Stimulated activated naive CD4-positive, alpha-beta T cell treated with Interleukin-2 at 50 U/mL for 16 hours (primary cell): ENCODE measurements at regions not wholly inside any gene's neighbourhood (a gene's known extent, or its start where the extent isn't known, plus 50 kb on each side); places are given as distances from the start of the nearest gene placed in this dataset.

ENCODE experiments used
- DNase-seq: peaks from one replicate; lab custom pipeline; 2025; lab: John Stamatoyannopoulos, UW

DNA sequence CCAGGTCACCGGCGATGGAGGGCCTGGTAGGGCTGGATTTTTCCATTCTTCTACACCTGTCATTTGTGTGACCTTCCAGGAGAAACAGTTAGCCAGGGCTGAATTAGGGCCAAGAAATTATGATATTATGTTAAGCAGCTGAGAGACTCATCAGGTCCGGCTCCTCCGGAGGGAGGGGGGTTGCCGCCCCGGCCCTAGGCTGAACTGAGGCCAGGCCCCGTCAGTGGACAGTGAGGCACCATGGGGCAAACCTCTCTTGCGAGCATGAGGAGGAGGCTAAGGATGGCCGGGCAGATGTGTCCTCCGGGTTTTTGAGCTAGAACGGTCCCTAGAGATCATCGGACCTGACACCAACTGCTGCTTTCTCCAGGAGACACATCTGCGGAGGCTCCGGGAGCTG, 150.1 kb downstream of the SOX11 start:
- DNase-seq = no peak

- no peak for DNase-seq
Observed at GRCh38 chr2:5845798-5846330, 153.7 kb downstream of the SOX11 start.

GRCh38 chr2:5846881-5847280, 154.7 kb downstream of the SOX11 start:
- DNase-seq = no peak

DNA sequence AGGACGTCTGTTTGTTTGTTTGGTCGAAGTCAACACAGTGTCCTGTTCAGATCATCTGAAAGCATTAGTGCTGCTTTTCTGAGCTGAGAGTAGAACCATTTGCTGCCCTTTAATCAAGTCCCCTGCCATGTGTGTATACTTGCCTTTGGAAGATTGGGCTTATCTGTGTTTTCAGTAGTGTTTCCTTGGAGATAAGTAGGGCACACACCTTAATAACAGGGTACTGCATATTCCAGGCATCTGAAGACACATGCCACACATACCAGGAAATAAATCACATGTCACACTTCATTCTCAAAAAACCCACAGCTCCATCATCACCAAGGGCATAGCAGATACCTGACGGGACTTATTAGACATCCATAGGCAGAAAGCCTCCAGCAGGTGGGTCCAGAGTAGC, 157.4 kb downstream of the SOX11 start:
- DNase-seq = no peak

DNA sequence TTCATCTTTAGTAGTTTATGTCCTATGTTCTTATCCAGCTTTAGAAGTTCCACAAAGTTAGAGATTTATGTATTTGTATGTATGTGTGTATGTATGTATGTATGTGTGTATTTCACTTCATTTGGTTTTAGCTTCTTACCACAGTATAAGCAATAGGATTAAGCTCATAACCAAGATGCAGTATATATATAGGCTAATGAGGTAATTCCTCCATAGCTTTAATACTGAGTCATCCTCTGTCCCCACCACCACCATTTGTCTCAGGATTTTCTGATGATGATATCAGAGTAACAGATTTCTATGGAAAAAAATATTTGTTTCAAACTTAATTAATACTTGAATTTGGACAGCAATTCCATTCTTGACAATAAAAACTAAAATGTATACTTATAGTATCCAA, 159.2 kb downstream of the SOX11 start:
- DNase-seq = no peak

DNA sequence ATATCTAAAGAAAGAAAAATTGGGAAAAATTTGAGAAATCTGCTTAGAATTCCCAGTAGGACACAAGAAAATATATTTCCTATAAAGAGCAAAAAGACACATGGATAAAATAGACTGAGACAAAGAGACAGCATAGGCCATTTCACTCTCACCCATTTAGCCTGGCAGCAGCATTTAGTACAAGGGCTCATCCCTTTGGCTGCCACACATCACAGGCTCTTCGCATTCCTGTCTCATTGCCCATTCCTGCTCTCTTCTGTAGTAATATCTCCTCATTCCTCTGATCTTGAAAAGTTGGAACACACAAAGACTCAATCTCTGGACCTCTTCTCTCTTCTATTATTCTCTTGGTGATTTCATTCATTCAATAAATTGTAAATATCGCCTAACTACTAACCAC, 162.6 kb downstream of the SOX11 start:
- no peak for DNase-seq

DNA sequence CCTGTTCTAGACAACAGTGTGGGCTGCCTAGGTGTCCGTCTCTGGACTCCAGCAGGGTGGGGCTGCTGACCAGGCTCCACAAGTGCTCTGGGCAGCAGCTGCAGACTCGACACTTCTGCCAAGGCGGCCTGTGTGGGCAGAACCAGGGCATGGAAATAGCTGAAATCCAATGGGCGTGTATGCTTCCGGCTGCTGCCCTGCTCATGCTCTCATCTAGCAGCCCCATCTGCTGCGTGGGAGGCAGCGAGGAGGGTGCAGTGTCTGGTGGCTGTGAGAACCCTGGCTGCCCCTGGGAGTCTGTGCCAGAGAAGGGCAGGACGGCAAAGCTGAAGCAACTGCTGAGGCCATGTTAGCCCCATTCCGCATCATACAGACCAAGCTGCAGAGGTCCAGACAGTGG, 174.9 kb downstream of the SOX11 start:
- DNase-seq = no peak

DNA sequence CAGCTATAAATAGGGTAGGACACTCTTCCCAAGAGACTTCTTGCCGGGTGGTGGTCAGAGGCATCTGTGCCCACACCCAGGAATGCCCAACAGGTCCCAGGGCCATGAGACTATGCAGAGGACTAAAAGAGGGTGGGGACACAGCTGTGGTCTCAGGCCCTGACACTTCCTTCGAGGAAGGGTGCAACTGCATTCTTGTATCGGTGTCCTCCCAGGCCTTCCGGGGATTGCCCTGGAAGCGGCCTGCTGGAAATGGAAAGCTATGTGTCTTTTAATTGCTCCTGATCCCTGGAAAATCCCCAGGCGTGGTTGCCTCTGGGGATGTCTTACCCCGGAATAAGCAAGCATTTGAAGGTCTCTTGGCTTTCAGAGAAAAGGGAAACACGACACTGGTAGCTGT, 176.7 kb downstream of the SOX11 start:
- DNase-seq = no peak

DNA sequence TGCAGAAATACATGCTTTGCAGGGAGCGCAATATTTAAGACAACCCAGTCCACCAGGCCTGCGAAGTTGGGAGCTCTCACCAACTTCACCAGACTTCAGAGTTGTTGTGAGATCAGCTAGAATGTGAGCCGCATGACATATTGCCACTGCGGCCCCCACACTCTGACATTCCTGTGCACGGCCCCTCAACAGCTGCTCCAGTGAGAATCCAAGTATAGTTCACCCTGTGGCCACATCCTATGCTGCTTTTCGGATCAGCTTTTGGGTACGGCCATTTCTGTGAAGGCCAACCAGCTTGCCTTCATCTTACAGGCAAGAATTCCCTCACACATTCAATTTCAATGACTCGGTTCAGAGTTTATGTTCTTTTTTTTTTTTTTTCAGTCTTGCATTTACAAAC, 177.8 kb downstream of the SOX11 start:
- no peak for DNase-seq

- no peak for DNase-seq
Observed at GRCh38 chr2:5877360-5877759, 185.2 kb downstream of the SOX11 start.

GRCh38 chr2:5885451-5886173, 193.4 kb downstream of the SOX11 start:
- no peak for DNase-seq

GRCh38 chr2:5886462-5886861, 194.3 kb downstream of the SOX11 start:
- DNase-seq = no peak

DNA sequence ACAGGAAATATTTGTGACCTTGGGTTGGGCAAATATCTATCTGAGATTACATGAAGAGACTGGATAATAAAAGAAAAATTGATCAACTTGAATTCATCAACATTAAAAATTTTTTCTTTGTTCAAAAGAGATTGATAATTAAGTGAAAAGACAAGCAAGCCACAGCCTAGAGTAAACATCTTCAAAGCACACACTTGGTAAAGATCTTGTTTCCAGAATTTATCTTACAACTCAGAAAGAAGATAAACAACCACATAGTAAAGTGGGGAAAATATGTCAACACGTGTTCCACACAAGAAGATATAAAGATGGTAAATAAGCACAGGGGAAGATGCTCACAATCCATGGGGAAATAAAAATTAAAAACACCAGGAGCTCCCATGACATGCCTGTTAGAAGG, 195.9 kb downstream of the SOX11 start:
- no peak for DNase-seq

DNA sequence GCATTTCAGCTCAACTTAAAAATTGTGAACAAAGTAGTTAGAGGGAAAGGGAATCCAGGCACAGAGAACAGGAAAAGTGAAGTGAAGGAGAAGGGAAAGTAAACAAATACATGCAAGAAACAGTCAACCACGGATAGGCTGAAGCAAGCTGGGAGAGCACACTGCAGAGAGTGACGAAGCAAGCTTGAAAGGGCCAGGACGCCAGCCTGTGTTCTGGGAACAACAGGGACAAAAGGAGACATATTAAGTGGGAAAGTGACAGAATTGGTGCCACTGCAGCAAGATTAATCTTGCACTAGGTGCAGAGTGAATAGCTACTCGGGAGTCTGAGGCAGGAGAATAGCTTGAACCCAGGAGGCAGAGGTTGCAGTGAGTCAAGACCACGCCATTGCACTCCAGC, 197.3 kb downstream of the SOX11 start:
- DNase-seq = no peak

- no peak for DNase-seq
Observed at GRCh38 chr2:5894355-5894754, 202.2 kb downstream of the SOX11 start.

DNA sequence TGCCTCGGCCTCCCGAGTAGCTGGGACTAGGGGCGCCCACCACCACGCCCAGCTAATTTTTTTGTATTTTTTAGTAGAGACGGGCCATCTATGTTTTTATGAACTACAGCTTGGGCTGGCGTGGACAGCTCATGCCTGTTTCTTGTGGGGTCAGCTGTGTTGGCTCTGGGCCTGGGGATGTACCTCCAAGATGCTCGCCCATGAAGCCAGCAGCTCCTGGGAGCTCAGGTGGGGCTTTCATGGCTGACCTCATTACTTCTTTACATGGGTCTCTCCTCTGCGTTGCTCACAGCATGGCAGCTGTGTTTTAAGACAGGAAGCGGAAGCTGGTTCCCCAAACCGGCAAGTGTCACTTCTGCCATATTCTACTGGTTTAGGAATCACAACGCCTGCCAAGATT, 203.1 kb downstream of the SOX11 start:
- no peak for DNase-seq

GRCh38 chr2:5897249-5897648, 205.1 kb downstream of the SOX11 start:
- DNase-seq = no peak

DNA sequence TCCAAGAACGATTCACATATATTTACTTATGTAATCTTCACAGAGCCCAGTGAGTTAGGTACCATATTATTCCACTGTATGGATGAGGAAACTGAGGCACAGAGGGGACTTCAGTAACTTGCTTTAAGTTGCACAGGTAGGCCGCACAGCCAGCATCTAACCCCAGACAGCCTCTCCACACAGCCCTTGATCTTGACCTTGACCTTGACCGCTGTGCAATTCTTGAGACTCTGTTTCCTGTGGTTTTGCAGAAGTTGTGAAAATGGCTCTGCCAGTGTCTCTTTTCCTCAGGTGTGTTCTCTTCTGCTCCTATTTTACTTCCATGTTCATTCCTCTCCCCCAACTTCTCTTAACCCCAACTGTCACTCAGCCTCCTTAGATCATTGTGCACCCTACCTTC, 206.5 kb downstream of the SOX11 start:
- DNase-seq = no peak

- DNase-seq = no peak
Observed at GRCh38 chr2:5905661-5906060, 213.5 kb downstream of the SOX11 start.

- no peak for DNase-seq
Observed at GRCh38 chr2:5908071-5908470, 215.9 kb downstream of the SOX11 start.

DNA sequence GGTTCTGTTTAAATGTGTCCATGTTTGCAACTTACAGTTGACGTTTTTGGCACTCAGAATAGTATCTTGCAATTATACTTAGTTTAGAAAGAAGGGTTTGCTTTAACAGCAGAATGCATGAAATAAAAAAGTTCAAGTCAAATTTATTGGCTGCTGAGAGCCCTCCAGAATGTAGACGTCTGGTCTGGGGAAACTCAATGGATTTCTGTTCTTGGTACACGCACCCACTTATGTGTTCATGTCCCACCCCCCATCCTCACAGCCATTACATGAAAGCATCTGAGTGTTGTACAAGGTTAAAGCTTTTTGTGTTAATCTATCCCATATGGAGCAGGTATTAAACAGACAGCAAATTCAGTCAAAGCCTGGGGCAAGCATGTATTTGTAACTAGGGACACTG, 219.5 kb downstream of the SOX11 start:
- no peak for DNase-seq

- no peak for DNase-seq
Observed at GRCh38 chr2:5913711-5914395, 221.7 kb downstream of the SOX11 start.

DNA sequence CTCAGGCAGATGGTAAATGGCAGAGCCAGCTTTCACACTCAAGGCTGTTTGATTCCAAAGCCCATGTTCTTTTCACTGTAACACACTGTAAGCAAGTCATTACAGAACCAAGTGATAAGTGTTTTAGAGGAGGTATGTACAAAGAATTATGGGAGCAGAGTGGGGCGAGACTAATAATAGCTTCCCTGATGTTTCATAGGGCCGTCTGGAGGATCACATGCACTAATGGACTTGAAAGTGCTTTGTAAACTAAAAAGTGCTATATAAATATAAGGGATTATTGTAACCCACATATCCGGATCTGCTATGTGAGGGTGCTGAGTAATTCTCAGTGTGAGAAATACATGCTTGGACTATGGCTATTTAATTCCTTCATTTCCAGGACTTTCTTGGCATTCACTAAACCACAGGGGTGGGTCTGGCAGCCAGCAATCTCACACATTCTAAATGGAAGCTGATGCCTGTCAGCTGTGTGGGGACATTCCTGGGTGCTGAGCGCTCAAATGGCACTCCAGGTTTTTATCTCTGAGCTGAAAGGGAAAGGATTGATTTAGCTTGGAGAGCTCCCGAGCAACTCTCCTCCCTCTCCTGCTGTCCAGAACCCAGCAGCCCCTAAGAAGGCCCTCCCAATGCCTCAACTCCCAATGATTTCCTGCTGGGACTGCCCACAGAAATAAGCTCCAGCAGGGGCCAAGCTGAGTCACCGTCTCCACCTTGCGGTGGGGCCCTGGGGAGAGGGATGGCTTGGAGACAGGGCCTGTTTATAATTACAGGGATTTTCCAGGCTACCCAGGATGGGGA, 222.8 kb downstream of the SOX11 start:
- DNase-seq = no peak
